ENCODE measurements at regions not wholly inside any gene's neighbourhood (a gene's known extent, or its start where the extent isn't known, plus 50 kb on each side); places are given as distances from the start of the nearest gene placed in this dataset.
A peak's percentile ranks its signal among the peaks of the same experiment; 100 is the strongest.

DNA sequence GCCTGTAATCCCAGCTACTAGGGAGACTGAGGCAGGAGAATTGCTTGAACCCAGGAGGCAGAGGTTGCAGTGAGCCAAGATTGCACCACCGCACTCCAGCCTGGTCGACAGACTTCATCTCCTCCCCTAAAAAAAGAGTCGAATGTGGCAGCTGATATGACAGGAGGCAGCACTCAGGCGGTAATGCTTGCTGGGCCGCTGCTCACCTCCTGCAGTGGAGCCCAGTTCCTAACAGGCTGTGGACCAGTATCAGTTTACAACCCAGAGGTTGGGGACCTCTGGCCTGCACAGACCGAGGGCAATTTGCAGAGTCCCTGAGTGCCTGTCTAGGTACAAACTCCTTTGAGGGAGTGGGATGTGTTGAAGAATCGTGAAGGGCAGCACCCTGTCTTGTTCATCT is 136.2 kb downstream of the SMAD6 start:
- TF ChIP-seq, protein P1, sequence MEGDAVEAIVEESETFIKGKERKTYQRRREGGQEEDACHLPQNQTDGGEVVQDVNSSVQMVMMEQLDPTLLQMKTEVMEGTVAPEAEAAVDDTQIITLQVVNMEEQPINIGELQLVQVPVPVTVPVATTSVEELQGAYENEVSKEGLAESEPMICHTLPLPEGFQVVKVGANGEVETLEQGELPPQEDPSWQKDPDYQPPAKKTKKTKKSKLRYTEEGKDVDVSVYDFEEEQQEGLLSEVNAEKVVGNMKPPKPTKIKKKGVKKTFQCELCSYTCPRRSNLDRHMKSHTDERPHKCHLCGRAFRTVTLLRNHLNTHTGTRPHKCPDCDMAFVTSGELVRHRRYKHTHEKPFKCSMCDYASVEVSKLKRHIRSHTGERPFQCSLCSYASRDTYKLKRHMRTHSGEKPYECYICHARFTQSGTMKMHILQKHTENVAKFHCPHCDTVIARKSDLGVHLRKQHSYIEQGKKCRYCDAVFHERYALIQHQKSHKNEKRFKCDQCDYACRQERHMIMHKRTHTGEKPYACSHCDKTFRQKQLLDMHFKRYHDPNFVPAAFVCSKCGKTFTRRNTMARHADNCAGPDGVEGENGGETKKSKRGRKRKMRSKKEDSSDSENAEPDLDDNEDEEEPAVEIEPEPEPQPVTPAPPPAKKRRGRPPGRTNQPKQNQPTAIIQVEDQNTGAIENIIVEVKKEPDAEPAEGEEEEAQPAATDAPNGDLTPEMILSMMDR (IDR thresholded peaks at IDR 0.05; ENCODE audit: insufficient read depth, low read length, poor library complexity, severe bottlenecking): no peak
- Histone ChIP-seq H3K4me3 (replicated peaks; ENCODE audit: low read depth, low read length) (no peak overlapping the region), H3K27me3 (replicated peaks; ENCODE audit: control insufficient read depth, insufficient read depth, low read length) (peaks cover 5% of the 10 kb centered on the region), H3K36me3 (ENCODE audit: control insufficient read depth, insufficient read depth, low read length) (no peaks in the 10 kb centered on the region)
- no peak for DNase-seq (ENCODE audit: extremely low read depth, insufficient read length)

DNA sequence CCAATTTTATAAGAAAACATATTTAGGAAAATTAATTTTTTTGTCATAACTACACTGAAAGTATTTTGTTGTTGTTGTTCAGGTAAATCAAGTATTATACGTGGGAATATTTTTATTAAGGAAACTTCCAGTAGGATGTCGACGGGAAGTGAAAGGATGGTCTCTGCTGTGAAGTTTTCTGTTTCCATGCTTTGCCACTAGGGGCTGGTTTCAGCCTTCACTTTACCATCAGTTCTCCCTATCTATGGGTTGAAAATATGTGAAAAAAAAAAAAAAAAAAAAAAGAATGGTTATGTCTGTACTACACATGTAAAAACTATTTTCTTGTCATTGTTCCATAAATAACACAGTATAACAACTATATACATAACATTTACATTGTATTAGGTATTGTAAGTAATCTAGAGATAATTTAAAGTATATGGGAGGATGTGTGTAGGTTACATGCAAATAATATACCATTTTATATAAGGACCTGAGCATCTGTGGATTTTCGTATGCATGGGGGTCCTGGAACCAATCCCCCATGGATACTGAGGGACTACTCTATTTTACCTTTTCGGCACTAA is 136.7 kb downstream of the SMAD6 start:
- peaks cover 9% of the 10 kb centered on the region for H3K27me3 ChIP-seq (replicated peaks; ENCODE audit: control insufficient read depth, insufficient read depth, low read length)
- no peak overlapping the region for H3K4me3 ChIP-seq (replicated peaks; ENCODE audit: low read depth, low read length)
- H3K36me3 ChIP-seq (ENCODE audit: control insufficient read depth, insufficient read depth, low read length): no peaks in the 10 kb centered on the region
- DNase-seq (ENCODE audit: extremely low read depth, insufficient read length): no peak
- TF ChIP-seq, protein P1 (IDR thresholded peaks at IDR 0.05; ENCODE audit: insufficient read depth, low read length, poor library complexity, severe bottlenecking): peak; percentile 67

DNA sequence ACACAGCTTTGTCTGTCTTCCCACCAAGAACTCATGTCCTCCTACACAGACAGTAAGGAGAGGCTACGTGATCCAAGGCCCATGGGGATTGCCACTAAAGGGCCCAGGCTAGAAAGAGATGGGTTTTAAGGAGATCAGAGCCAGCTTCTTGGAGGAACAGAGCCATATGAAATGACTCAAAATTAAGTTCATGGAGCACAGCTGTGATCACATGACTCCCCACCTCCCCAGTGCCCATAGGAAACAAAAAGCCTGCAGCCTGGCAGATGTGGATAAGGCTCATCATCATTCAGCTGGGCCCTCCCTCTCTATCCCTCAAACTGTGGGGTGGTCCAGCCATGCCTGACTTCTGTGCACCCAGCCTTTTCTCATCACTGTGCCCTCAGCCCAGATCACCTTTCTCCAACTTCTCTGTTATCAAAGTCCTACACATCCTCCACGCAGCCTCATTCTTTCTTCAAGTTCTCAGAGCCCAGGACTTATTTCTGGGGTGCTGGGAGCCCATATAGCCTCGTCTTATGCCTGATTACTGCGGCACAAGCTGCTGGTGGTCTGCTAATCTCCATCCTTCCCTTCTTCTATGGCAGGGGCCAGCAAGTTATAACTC is 137.6 kb downstream of the SMAD6 start:
- DNase-seq (ENCODE audit: extremely low read depth, insufficient read length): no peak
- H3K4me3 ChIP-seq (replicated peaks; ENCODE audit: low read depth, low read length): no peak overlapping the region
- H3K36me3 ChIP-seq (ENCODE audit: control insufficient read depth, insufficient read depth, low read length): no peaks in the 10 kb centered on the region
- TF ChIP-seq, protein P1 (IDR thresholded peaks at IDR 0.05; ENCODE audit: insufficient read depth, low read length, poor library complexity, severe bottlenecking): no peak
- H3K27me3 ChIP-seq (replicated peaks; ENCODE audit: control insufficient read depth, insufficient read depth, low read length): peaks cover 9% of the 10 kb centered on the region

DNA sequence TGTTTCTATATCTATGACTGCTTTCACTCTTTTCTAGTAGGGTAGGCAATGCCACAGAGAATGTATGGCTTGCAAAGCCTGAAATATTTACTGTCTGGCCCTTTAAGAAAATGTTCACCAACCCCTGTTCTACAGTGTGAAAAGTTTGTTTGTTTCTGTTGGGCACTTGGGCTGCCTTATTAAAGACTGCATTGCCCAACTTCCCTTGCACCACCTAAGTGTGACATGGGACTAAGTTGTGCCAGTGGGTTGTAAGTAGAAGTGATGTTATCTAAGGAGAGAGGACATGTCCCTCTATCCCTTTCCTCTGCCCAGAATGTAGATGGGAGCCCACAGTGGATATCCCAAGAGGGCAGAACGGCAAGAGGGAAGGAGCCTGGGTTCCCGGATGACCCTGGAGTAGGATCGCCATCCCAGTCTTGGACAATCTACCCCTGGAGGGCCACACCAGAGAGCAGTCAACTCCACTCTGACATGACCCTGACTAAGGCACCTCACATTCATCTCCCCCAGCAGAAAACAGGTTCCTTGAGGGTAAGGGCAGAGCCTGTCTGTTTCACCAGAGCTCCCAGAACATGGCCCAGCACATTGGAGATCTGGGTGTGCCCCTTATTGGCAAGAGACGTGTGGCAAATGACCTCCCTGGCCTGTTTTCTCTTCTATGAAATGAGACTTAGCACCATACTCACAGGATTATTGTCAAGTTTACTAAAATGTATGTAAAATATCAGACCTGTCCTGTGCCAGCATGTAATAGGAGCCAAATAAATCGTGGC is 138.8 kb downstream of the SMAD6 start:
- H3K36me3 ChIP-seq (ENCODE audit: control insufficient read depth, insufficient read depth, low read length): no peaks in the 10 kb centered on the region
- H3K4me3 ChIP-seq (replicated peaks; ENCODE audit: low read depth, low read length): no peak overlapping the region
- TF ChIP-seq, protein P1 (IDR thresholded peaks at IDR 0.05; ENCODE audit: insufficient read depth, low read length, poor library complexity, severe bottlenecking): no peak
- H3K27me3 ChIP-seq (replicated peaks; ENCODE audit: control insufficient read depth, insufficient read depth, low read length): peaks cover 10% of the 10 kb centered on the region
- DNase-seq (ENCODE audit: extremely low read depth, insufficient read length): no peak

DNA sequence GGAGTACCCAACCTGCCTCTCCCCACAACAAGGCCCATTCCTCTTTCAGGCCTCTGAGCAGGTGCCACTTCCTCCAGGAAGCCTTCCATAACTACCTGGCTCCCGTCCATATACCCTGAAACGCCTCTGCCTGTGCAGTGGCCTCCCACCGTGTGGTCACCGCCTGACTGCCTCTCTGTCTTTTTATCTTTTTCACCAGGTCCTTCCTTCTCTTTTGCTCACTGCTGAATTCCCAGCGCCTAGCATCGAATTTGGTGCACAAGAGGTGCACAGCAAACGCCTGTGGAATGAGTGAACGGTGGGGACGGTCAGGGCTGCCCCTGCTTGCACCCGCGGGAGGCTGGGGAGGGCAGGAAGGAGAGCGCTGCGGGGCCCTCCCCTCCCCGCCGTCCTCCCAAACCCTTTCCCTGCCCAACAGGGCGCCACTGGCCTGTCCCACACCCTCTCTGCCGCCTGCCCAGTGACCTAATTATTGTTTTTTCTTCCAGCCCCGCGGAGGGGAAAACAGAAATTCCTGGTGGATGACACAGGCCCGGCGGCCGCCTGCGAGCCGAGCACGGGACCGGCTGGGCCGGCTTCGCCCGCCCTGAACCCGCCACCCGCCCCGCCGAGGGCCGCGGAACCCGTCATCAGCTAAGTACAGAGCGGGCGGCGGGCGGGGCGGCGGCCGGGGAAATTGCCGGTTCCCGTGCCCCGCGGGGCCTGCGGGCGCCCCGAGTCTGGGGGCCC is 140.1 kb downstream of the SMAD6 start:
- Histone ChIP-seq H3K4me3 (replicated peaks; ENCODE audit: low read depth, low read length) (no peak overlapping the region), H3K27me3 (replicated peaks; ENCODE audit: control insufficient read depth, insufficient read depth, low read length) (peaks cover 10% of the 10 kb centered on the region), H3K36me3 (ENCODE audit: control insufficient read depth, insufficient read depth, low read length) (no peaks in the 10 kb centered on the region)
- TF ChIP-seq, protein P1 (IDR thresholded peaks at IDR 0.05; ENCODE audit: insufficient read depth, low read length, poor library complexity, severe bottlenecking): no peak
- DNase-seq (ENCODE audit: extremely low read depth, insufficient read length): no peak
